ENCODE measurements at regions not wholly inside any gene's neighbourhood (a gene's known extent, or its start where the extent isn't known, plus 50 kb on each side); places are given as distances from the start of the nearest gene placed in this dataset.

GRCh38 chr2:134109246-134109645 is 144.6 kb upstream of the MGAT5 start:
- Histone ChIP-seq H3K27ac (ENCODE audit: control insufficient read depth, insufficient read depth) (no peak overlapping the region), H3K9ac (ENCODE audit: control insufficient read depth, insufficient read depth, low read length) (no peak overlapping the region), H3K27me3 (replicated peaks in 1 of 2; ENCODE audit: control insufficient read depth in 2 of 2, insufficient read depth in 2 of 2, low read length in 1 of 2) (no peaks in the 10 kb centered on the region), H2AFZ (ENCODE audit: control insufficient read depth, low read depth, low read length) (no peak overlapping the region), H3K9me3 (replicated peaks; ENCODE audit: control insufficient read depth, insufficient read depth, low read length) (peaks cover 3% of the 10 kb centered on the region; the same call in 2 of the 3 replicates), H3K4me1 (ENCODE audit: control insufficient read depth, insufficient read depth, low read length) (no peaks in the 10 kb centered on the region), H3K4me3 (no peak overlapping the region), H3K4me2 (ENCODE audit: control insufficient read depth, insufficient read depth) (no peak overlapping the region), H4K20me1 (ENCODE audit: control insufficient read depth, insufficient read depth) (no peaks in the 10 kb centered on the region), H3K79me2 (ENCODE audit: control insufficient read depth, insufficient read depth, low read length) (no peaks in the 10 kb centered on the region), H3K36me3 (ENCODE audit: control insufficient read depth in 2 of 2, insufficient read depth in 2 of 2, low read length in 1 of 2) (no peaks in the 10 kb centered on the region)
- SMC1A ChIA-PET (ENCODE audit: uncharacterized antibody, unreplicated experiment), result interaction anchor here (1.4 kb wide), 1 partner anchor 303 kb away, joined by 3 read pairs; no protein-coding TSS in a partner anchor
- POLR2A ChIA-PET, result no interaction called here
- DNase-seq (ENCODE audit: low read depth, low spot score), result no peak
- no peak for ATAC-seq
- no TSS peak for BruUV-seq (replicated peaks)
- in situ Hi-C loops (cut with MboI), result no loop called here
- TF ChIP-seq CREB1 (IDR thresholded peaks at IDR 0.05; ENCODE audit: low read depth) (no peak), NKRF (conservative IDR thresholded peaks at IDR 0.05) (no peak), SRF (IDR thresholded peaks at IDR 0.05; ENCODE audit: low read depth in 2 of 2, low read length in 2 of 2) (no peak), E4F1 (IDR thresholded peaks at IDR 0.05; ENCODE audit: borderline replicate concordance, partially characterized antibody) (no peak), TCF3 (IDR thresholded peaks at IDR 0.05; ENCODE audit: borderline replicate concordance, insufficient read depth, low read depth, low read length) (no peak), PAX5 (IDR thresholded peaks at IDR 0.05; ENCODE audit: borderline replicate concordance, low read depth, low read length) (no peak), SUZ12 (IDR thresholded peaks at IDR 0.05; ENCODE audit: unreplicated experiment) (no peak), PKNOX1 (IDR thresholded peaks at IDR 0.05) (no peak), PAX8 (IDR thresholded peaks at IDR 0.05) (no peak), NBN (IDR thresholded peaks at IDR 0.05) (no peak), ZNF622 (IDR thresholded peaks at IDR 0.05) (no peak), GATAD2B (conservative IDR thresholded peaks at IDR 0.05; ENCODE audit: low read depth) (no peak), BACH1 (IDR thresholded peaks at IDR 0.05; ENCODE audit: borderline replicate concordance) (no peak), SREBF1 (IDR thresholded peaks at IDR 0.05; ENCODE audit: low read length) (no peak)
- WGBS (ENCODE audit: insufficient coverage, insufficient replicate concordance, low lambda C conversion rate, missing lambda C conversion rate), result 92% methylated on average over 16 of the region's 17 CpGs
- CTCF ChIA-PET, result interaction anchor here (0.6 to 2.0 kb wide), 3 partner anchors 8 to 1049 kb away, joined by 3 to 6 read pairs (median 3); no protein-coding TSS in a partner anchor
- RAD21 ChIA-PET (ENCODE audit: unreplicated experiment), result no interaction called here
- FAIRE-seq, result no peak
- intact Hi-C loops (cut with micrococcal nuclease; ENCODE audit: unreplicated experiment), result no loop called here

Measured in GM12878 (cell line).